T-helper 17 cell (primary cell): ENCODE measurements at regions not wholly inside any gene's neighbourhood (a gene's known extent, or its start where the extent isn't known, plus 50 kb on each side); places are given as distances from the start of the nearest gene placed in this dataset.

Source experiments
- ATAC-seq: fragments of 150-1000 bp; cut with Tn5 transposase; 2 replicates; pipeline ENCODE4 v1.10.0; 2021; ENCODE audit warnings: mild to moderate bottlenecking, moderate library complexity
- DNase-seq, 3 donors: peaks; one replicate each; pipeline versions ENCODE4 v3.0.0 to v3.0.0-alpha.2; 2020 to 2021
- H3K9me3 ChIP-seq: one replicate; pipeline ENCODE4 v1.7.0; 2013; ENCODE audit warnings: low read length, mild to moderate bottlenecking; ENCODE audit not compliant: control insufficient read depth, poor library complexity, severe bottlenecking
- H3K27ac Mint-ChIP-seq: one replicate; pipeline ENCODE4 v1.8.0; 2022; ENCODE audit warnings: mild to moderate bottlenecking, moderate library complexity, mixed read lengths
- H3K27me3 Mint-ChIP-seq: one replicate; pipeline ENCODE4 v1.8.0; 2022; ENCODE audit warnings: mixed read lengths
- H3K36me3 Mint-ChIP-seq: one replicate; pipeline ENCODE4 v1.8.0; 2022; ENCODE audit warnings: low read depth, mixed read lengths
- H3K4me1 Mint-ChIP-seq: one replicate; pipeline ENCODE4 v1.8.0; 2022; ENCODE audit warnings: mild to moderate bottlenecking, mixed read lengths
- H3K4me3 Mint-ChIP-seq: one replicate; pipeline ENCODE4 v1.8.0; 2022; ENCODE audit warnings: mild to moderate bottlenecking, moderate library complexity, mixed read lengths

DNA sequence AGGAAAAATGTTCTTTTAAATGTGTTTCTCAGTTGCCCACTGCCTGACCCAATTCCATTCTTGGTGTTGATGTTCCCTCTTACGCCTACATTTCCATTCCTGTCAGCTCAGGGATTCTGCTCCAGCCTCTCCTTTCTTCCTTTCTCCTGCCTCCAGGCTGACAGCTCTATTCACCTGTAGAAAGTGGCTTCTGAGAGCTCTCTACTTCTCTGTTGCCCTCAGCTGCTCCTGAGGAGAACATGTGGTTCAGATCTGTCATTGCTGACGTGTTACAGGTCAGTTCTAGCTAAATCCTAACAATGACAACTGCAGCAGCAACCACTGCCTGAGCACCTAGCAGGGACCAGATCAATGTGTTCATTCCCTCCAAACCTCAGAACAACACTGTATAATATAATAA, 144.9 kb upstream of the PLAAT1 start:
- no peak for DNase-seq
- H3K36me3 Mint-ChIP-seq = peaks cover 2% of the 10 kb centered on the region

DNA sequence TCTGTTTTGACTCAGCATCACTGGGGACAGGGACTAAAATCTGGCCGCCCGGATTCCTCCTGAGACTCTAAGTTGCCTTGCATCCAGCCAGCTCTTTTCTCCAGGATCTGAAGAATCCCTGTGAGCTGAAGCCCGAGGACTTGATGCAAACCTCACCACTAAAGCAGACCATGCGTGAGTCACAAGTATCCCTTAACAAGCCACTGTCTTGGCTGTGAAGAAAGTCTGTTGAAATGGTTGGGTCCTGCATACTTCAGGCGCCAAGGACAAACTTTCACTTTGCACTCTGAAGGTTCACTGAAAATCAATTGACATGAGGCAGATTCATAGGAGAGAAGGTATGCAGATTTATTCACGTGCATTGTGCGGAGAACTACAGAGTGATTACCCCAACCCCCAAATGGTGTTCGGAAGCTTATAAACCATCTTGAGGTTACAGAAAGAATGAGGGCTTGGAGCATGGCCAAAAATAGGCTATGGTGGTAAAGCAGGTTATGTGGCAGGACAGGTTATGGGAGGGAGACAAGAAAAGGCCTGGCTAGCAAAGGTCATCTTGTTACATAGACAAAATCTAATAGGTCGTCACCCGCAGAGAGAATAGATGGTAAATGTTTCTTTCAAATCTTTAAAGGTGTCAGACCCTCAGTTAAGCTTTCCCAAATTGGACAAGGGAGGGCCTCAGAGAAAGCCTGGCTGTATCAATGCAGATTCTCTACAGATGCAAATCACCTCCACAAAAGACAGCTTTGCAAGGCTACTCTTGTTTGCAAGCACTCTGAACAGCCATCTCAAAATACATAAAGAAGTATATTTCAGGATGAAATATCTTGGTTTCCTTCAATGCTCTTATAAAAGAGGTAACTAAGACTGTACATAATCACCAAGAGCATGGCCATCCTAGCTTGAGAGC, 126.3 kb upstream of the PLAAT1 start:
- DNase-seq (no peak), ATAC-seq (no peak)
- Mint-ChIP-seq H3K27ac (no peak overlapping the region), H3K4me1 (no peaks in the 10 kb centered on the region), H3K27me3 (peaks cover 6% of the 10 kb centered on the region), H3K4me3 (no peak overlapping the region), H3K36me3 (no peaks in the 10 kb centered on the region)
- H3K9me3 ChIP-seq = no peaks in the 10 kb centered on the region

More for the DNA sequence above, 144.9 kb upstream of the PLAAT1 start:
- H3K9me3 ChIP-seq = no peaks in the 10 kb centered on the region
- H3K4me3 Mint-ChIP-seq = no peak overlapping the region
- no peaks in the 10 kb centered on the region for H3K27me3 Mint-ChIP-seq
- peaks cover 3% of the 10 kb centered on the region for H3K4me1 Mint-ChIP-seq
- H3K27ac Mint-ChIP-seq = no peak overlapping the region
- ATAC-seq = no peak

DNA sequence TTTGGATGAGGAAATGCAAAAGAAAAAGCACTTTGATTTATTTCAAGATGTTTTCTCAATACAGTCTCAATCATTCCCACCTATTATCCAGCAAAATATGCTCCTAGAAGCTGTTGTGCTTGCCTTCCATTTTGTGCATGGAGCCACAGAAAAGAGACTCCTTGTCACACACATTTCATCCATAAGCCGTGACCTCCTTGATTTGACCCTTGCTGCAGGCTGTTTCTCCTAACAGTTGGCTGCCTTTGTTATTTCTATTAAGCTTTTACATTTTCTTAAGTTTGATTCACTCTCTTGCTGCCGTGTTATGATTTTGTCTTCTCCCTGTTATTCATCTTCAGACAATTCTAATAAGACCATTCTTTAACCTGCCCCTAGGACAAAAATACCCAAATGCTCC, 124.2 kb upstream of the PLAAT1 start:
- Mint-ChIP-seq H3K4me3 (no peak overlapping the region), H3K36me3 (no peaks in the 10 kb centered on the region)
- no peak for ATAC-seq

DNA sequence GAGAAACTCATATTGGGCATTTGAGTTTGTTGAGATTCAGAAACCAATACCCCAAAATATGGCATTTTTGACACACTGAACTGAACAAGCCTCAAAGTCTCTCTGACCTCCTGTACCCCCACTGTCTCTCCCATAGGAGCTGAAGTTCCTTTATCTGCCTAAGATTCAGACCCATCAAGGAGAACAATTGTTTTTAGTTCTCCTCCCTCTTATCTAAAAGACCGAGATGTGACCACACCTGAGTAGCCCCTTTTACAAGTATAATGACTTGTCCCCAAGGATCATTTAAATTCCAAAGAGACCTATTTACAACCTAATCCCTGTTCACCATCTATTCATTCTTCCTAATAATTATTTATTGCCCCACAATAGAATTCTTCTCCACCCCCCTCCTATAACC, 122.1 kb upstream of the PLAAT1 start:
- DNase-seq (no peak), ATAC-seq (no peak)
- Mint-ChIP-seq H3K4me3 (no peak overlapping the region), H3K36me3 (no peaks in the 10 kb centered on the region), H3K4me1 (no peaks in the 10 kb centered on the region), H3K27me3 (peaks cover 12% of the 10 kb centered on the region), H3K27ac (no peak overlapping the region)
- H3K9me3 ChIP-seq = no peaks in the 10 kb centered on the region

More for the DNA sequence above, 124.2 kb upstream of the PLAAT1 start:
- H3K27ac Mint-ChIP-seq = no peak overlapping the region
- no peaks in the 10 kb centered on the region for H3K9me3 ChIP-seq
- DNase-seq = no peak
- H3K27me3 Mint-ChIP-seq = peaks cover 6% of the 10 kb centered on the region
- no peaks in the 10 kb centered on the region for H3K4me1 Mint-ChIP-seq

DNA sequence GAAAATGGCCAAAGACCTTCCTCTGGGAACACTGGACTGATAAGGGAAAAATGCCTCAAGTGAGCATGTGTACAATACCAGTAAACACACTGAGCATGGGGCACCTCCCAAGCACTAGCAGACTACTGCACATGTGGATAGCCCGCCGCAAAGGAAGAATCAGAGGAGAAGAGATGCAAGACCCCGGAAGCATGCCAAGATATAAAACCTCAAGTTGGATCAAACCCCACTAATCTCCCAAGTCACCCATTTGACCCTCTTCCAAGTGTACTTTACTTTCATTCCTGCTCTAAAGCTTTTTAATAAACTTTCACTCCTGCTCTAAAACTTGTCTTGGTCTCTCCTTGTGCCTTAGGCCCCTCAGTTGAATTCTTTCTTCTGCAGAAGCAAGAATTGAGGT, 121.1 kb upstream of the PLAAT1 start:
- H3K9me3 ChIP-seq = no peaks in the 10 kb centered on the region
- Mint-ChIP-seq H3K4me1 (no peaks in the 10 kb centered on the region), H3K27ac (no peak overlapping the region), H3K36me3 (no peaks in the 10 kb centered on the region), H3K27me3 (peaks cover 6% of the 10 kb centered on the region), H3K4me3 (no peak overlapping the region)
- ATAC-seq = no peak
- DNase-seq = no peak

DNA sequence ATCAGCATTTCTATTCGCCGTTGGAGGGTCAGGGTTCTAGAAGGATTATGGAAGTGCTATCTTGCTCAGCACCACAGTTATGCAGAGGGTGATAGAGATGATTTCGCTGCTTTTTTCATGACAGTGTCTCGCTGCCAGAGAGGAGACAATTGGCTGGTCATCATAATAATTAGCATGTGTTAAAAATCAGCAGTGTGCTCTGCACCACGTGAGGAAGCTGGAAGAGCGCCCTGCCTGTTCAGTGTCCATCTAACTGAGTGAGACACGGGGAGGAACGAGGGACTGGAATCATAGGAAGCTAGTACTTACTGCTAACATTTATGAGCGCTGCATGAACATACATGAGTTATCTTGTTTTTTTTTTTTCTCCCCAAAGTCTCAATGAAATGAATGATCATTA, 116.2 kb upstream of the PLAAT1 start:
- no peaks in the 10 kb centered on the region for H3K36me3 Mint-ChIP-seq
- H3K4me1 Mint-ChIP-seq = no peaks in the 10 kb centered on the region
- H3K27ac Mint-ChIP-seq = no peak overlapping the region
- H3K9me3 ChIP-seq = no peaks in the 10 kb centered on the region
- no peak for ATAC-seq
- no peak overlapping the region for H3K4me3 Mint-ChIP-seq
- H3K27me3 Mint-ChIP-seq = peaks cover 6% of the 10 kb centered on the region
- DNase-seq = no peak

DNA sequence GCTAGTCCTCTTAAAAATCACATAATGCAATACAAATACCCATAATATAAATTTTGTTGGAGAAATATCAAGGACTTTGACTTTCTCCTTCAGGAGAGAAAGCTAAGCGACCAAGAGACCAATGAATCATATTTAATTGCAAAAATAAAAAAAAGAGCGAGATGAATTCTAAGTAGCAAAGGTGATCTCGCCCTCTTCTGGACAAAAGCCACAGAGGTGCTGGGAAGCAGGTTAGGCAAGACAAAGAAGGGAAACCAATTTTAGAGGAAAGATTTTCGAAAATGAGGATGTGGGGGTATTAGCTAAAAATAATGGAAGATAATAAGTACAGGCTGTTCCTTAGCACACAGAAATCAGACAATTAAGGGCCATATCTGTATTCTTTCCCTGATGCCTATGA, 111.4 kb upstream of the PLAAT1 start:
- H3K36me3 Mint-ChIP-seq = no peaks in the 10 kb centered on the region
- H3K4me3 Mint-ChIP-seq = no peak overlapping the region
- H3K9me3 ChIP-seq = no peaks in the 10 kb centered on the region
- DNase-seq (no peak), ATAC-seq (no peak)
- H3K4me1 Mint-ChIP-seq = no peaks in the 10 kb centered on the region
- H3K27ac Mint-ChIP-seq = no peak overlapping the region
- H3K27me3 Mint-ChIP-seq = no peaks in the 10 kb centered on the region

DNA sequence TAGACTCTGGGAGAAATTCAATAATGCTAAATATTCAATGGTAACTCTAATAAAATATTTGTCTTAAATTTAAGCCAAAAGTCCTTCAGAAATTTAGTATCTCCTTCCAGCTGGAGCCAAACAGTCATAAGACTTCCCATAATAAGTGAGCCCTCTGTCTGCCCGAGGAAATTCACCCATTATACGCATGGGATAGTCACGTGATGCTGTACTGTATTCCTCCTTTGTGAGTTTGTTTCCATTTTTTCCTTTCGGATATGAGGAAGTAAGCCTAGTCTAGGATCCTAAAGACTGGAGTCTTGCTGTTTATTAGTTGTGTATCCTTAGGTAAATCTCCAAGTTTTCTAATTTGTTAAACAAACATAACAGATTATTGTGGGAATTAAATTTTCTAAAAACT, 110.4 kb upstream of the PLAAT1 start:
- H3K27ac Mint-ChIP-seq = no peak overlapping the region

DNA sequence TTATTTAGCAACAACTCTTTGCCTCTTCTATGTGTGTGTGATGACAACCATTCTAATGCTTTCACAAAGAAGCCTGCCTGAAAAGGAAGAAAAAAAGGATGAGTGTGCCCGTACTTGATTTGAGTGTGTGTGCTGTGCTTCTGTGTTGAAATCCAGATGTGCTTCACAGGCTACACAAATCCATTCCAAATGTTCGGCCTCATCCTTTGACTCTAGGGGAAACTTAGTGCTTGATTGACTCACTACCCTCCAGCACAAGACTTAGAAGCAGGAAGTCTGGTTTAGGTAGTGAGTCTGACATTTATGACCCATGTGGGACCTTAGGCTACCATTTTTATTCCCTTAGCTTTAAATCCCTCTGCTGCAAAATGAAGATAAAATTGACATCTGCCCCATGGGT, 108.8 kb upstream of the PLAAT1 start:
- no peaks in the 10 kb centered on the region for H3K9me3 ChIP-seq
- H3K36me3 Mint-ChIP-seq = no peaks in the 10 kb centered on the region
- H3K27me3 Mint-ChIP-seq = no peaks in the 10 kb centered on the region
- no peaks in the 10 kb centered on the region for H3K4me1 Mint-ChIP-seq
- H3K27ac Mint-ChIP-seq = no peak overlapping the region
- DNase-seq (no peak), ATAC-seq (no peak)
- no peak overlapping the region for H3K4me3 Mint-ChIP-seq

More for the DNA sequence above, 110.4 kb upstream of the PLAAT1 start:
- H3K36me3 Mint-ChIP-seq = no peaks in the 10 kb centered on the region
- no peak overlapping the region for H3K4me3 Mint-ChIP-seq
- no peaks in the 10 kb centered on the region for H3K27me3 Mint-ChIP-seq
- H3K9me3 ChIP-seq = no peaks in the 10 kb centered on the region
- no peak for ATAC-seq
- H3K4me1 Mint-ChIP-seq = no peaks in the 10 kb centered on the region
- DNase-seq = no peak

DNA sequence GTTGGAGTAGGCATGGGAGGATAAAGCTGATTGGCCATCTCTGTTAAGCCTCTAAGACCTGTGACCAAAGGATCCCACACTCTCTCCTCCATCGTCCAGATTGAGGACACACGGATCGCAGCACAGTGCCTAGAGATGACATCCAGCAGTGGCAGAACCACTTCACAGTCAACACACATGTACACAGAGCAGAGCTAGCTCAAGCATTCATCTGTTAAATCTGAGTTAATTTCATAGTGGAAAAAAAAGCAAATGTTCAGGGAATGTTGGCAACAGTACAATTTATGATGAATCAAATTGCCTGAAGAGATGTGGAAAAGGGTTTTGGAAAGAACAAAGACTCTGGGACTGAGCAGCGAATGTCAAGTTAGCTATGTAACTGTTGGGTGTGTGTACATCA, 108.1 kb upstream of the PLAAT1 start:
- Mint-ChIP-seq H3K4me1 (no peaks in the 10 kb centered on the region), H3K27me3 (peaks cover 6% of the 10 kb centered on the region), H3K4me3 (no peak overlapping the region), H3K27ac (no peak overlapping the region), H3K36me3 (no peaks in the 10 kb centered on the region)
- no peak for DNase-seq
- ATAC-seq = no peak
- no peaks in the 10 kb centered on the region for H3K9me3 ChIP-seq

DNA sequence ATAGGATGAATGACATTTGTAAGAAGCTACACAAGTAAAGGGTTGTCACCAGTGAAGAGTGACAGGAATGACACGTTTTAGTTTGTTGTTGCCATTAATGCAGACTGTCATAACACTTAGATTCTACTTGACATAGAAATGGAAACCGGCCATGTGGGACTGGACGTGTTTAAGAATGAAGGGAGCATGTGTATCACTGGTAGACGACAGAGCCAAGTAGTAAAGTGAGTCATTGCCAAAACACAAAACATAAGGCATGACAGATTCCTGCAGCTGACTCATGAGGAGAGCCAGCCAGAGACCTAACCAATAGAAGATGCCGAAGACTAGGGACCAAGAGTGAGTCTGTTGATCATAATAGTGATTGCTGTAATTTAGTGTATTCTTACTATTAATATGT, 106.2 kb upstream of the PLAAT1 start:
- H3K4me1 Mint-ChIP-seq = no peaks in the 10 kb centered on the region
- DNase-seq (no peak), ATAC-seq (no peak)
- H3K27me3 Mint-ChIP-seq = peaks cover 7% of the 10 kb centered on the region
- no peak overlapping the region for H3K4me3 Mint-ChIP-seq
- no peaks in the 10 kb centered on the region for H3K9me3 ChIP-seq
- H3K36me3 Mint-ChIP-seq = no peaks in the 10 kb centered on the region
- H3K27ac Mint-ChIP-seq = no peak overlapping the region

DNA sequence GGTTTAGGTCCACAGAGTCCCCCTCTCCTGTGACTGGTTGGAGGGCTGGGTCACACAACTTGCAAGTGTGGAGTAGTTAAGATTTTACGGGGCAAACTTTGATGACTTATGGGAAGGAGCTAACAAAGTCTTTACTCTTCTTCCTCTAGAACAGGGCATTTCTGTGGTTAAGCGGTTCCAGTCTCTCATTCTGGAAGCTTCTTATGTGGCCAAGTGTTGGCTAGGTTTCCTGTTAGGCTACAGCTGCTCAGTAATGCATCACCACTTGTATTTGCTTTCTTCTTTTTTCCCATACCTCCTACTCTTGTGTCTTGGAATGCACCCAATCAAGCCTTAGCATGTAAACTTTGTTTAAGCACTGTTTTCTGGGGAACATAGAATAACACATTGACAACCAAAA, 100.6 kb upstream of the PLAAT1 start:
- no peak overlapping the region for H3K27ac Mint-ChIP-seq
- DNase-seq (no peak), ATAC-seq (no peak)
- H3K27me3 Mint-ChIP-seq = peaks cover 7% of the 10 kb centered on the region
- H3K9me3 ChIP-seq = no peaks in the 10 kb centered on the region
- no peaks in the 10 kb centered on the region for H3K4me1 Mint-ChIP-seq
- no peaks in the 10 kb centered on the region for H3K36me3 Mint-ChIP-seq
- no peak overlapping the region for H3K4me3 Mint-ChIP-seq

DNA sequence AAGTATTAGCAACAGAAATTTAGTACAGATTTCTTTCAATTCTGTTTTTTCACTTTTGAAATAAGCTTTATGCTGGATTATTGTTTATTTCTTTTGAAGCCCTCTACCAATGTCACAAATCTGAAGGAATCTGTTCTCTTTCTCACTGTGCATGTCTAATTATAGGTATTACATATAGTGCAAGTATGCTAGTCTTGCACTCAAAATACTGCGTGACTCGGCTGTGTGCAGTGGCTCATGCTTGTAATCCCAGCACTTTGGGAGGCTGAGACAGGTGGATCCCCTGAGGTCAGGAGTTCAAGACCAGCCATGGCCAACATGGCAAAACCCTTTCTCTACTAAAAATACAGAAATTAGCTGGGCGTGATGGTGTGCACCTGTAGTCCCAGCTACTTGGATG, 95.8 kb upstream of the PLAAT1 start:
- Mint-ChIP-seq H3K4me1 (no peaks in the 10 kb centered on the region), H3K27ac (no peak overlapping the region), H3K36me3 (no peaks in the 10 kb centered on the region), H3K4me3 (no peak overlapping the region), H3K27me3 (peaks cover 11% of the 10 kb centered on the region)
- ATAC-seq (no peak), DNase-seq (no peak)
- H3K9me3 ChIP-seq = no peaks in the 10 kb centered on the region
